ENCODE measurements at regions not wholly inside any gene's neighbourhood (a gene's known extent, or its start where the extent isn't known, plus 50 kb on each side); places are given as distances from the start of the nearest gene placed in this dataset.

DNA sequence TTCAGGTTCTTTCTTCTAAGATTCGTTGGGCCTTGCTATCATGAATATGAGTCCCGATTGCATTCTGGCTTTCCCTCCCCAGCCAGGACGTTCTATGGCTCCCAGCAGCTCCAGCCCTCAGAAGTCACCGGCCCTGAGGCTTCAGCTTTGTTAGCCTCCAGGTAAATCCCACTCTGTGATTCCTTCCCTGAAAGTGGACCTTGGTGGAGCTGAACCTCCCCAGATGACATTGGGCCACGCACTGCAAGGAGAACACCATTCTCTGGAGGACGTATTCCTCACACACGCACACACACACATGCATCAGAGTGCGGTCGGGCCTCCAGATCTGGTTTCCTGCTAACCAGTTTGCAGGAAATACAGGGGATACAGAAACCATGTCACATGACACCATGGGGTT lies 487.3 kb upstream of the CDH4 start:
- no peaks in the 10 kb centered on the region for H3K9me3 ChIP-seq
- TF ChIP-seq, protein P1, sequence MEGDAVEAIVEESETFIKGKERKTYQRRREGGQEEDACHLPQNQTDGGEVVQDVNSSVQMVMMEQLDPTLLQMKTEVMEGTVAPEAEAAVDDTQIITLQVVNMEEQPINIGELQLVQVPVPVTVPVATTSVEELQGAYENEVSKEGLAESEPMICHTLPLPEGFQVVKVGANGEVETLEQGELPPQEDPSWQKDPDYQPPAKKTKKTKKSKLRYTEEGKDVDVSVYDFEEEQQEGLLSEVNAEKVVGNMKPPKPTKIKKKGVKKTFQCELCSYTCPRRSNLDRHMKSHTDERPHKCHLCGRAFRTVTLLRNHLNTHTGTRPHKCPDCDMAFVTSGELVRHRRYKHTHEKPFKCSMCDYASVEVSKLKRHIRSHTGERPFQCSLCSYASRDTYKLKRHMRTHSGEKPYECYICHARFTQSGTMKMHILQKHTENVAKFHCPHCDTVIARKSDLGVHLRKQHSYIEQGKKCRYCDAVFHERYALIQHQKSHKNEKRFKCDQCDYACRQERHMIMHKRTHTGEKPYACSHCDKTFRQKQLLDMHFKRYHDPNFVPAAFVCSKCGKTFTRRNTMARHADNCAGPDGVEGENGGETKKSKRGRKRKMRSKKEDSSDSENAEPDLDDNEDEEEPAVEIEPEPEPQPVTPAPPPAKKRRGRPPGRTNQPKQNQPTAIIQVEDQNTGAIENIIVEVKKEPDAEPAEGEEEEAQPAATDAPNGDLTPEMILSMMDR (IDR thresholded peaks at IDR 0.05; ENCODE audit: low read depth, low read length): no peak
- no peaks in the 10 kb centered on the region for H3K36me3 ChIP-seq
- DNase-seq: no peak
- H3K4me3 ChIP-seq (ENCODE audit: low read depth, low read length): no peak overlapping the region
- no peaks in the 10 kb centered on the region for H3K27me3 ChIP-seq
- H3K4me1 ChIP-seq: no peaks in the 10 kb centered on the region

DNA sequence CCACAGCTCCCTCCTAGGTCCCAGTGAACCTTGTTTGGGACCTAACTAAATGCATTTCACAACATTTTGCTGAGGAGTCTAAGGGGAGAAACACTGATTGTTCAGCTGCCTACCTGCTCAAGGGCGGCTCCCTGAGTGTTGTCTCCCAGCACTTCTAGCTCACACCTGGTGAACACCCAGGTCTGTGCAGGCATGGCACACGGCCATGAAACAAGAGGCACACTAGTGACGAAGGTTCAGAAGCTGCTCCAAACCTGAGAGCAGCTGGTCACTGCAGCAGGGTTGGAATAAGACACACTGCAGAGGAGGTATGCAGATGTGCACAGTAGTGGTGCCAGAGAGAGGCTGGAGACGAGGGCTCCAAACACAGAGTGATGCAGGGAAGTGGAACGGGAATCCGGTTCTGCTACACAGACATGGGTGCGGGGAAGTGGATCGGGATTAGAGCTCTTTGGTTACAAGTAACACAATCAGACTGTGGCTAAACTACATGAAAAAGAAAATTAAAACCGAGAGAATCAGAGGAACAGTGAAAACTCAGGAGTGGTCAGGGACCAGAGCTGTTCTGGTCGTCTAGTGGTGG lies 486.1 kb upstream of the CDH4 start:
- Histone ChIP-seq H3K9me3 (no peaks in the 10 kb centered on the region; the same call in 1 of the 2 replicates), H3K4me1 (no peaks in the 10 kb centered on the region), H3K36me3 (no peaks in the 10 kb centered on the region), H3K27me3 (no peaks in the 10 kb centered on the region), H3K4me3 (ENCODE audit: low read depth, low read length) (no peak overlapping the region)
- DNase-seq: no peak
- TF ChIP-seq, protein P1 (IDR thresholded peaks at IDR 0.05; ENCODE audit: low read depth, low read length): no peak

DNA sequence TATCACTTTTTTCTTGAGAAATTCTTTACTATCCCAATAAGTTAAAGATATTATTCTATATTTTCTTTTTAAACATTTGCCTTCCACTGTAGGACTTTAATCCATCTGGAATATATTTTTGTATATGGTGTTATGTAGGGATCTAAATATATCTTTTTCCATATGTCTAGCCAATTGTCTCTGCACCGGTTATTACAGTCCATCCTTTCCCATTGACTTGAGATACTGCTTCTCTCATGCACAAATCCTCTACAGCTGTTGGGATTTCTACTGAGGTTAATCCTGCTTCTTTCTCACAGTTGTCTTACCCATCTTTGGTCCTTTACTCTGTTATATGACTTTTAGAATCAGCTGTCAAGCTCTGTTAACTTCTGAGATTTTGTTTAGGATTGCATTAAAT lies 483.8 kb upstream of the CDH4 start:
- DNase-seq: no peak
- H3K4me1 ChIP-seq: no peaks in the 10 kb centered on the region
- H3K4me3 ChIP-seq (ENCODE audit: low read depth, low read length): no peak overlapping the region
- H3K9me3 ChIP-seq: no peaks in the 10 kb centered on the region; the same call in 1 of the 2 replicates
- H3K27me3 ChIP-seq: no peaks in the 10 kb centered on the region
- no peaks in the 10 kb centered on the region for H3K36me3 ChIP-seq
- TF ChIP-seq, protein P1 (IDR thresholded peaks at IDR 0.05; ENCODE audit: low read depth, low read length): no peak

DNA sequence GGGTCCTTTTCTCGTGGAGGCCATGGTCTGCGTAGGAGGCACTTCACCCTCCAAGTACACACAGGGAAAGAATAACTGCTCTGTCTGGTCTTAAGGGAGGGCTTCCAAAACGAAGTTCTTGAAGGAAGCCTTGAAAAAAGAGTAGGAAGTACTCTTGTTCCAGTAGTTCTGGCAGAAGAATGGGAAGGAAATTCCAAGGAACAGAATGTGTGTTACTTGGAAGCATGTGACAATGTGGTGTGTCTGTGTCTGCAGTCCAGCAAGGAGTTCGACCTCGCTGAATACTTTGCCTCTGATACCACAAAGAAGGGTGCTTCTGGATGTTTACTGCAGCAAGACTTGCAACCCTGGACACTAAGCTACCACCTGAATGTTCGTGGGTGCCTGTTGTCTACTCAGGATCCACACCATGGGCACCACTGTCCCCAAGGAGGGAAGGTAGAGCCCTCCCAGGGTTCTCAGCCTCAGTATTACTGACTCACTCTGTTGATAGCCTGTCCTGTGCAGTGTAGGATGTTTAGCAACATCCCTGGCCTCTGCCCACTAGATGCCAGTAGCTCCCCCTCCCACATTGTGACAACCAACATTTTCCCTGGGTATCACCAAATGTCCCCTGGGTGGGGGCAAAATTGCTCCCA lies 471.6 kb upstream of the CDH4 start:
- TF ChIP-seq, protein P1 (IDR thresholded peaks at IDR 0.05; ENCODE audit: low read depth, low read length): no peak
- Histone ChIP-seq H3K36me3 (no peaks in the 10 kb centered on the region), H3K4me1 (no peaks in the 10 kb centered on the region), H3K27me3 (no peaks in the 10 kb centered on the region), H3K9me3 (peaks cover 4% of the 10 kb centered on the region; the same call in 1 of the 2 replicates), H3K4me3 (ENCODE audit: low read depth, low read length) (no peak overlapping the region)
- DNase-seq: no peak

DNA sequence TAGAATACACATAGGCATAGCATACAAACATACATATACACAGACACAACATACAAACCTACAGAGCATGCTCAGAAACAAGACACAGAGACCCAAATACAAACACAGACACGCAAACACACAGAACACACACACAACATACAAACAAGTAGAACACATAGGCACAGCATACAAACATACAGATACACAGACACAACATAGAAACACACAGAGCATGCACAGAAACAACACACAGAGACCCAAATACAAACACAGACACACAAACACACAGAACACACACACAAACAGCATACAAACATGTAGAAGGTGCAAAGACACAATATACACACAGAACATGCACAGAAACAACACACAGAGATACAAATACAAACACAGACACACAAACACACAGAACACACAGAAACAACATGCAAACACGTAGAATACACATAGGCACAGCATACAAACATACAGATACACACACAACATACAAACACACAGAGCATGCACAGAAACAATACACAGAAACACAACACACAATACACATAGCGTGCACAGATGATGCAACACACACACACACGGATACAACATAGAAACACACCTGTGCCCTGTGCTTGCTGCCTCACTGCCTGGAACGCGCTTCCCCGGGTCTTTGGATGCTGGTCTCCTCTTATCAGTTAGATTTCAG lies 469.0 kb upstream of the CDH4 start:
- no peaks in the 10 kb centered on the region for H3K4me1 ChIP-seq
- TF ChIP-seq, protein P1 (IDR thresholded peaks at IDR 0.05; ENCODE audit: low read depth, low read length): no peak
- H3K27me3 ChIP-seq: no peaks in the 10 kb centered on the region
- H3K4me3 ChIP-seq (ENCODE audit: low read depth, low read length): no peak overlapping the region
- no peak for DNase-seq
- H3K36me3 ChIP-seq: no peaks in the 10 kb centered on the region
- H3K9me3 ChIP-seq: peaks cover 4% of the 10 kb centered on the region; the same call in 1 of the 2 replicates

DNA sequence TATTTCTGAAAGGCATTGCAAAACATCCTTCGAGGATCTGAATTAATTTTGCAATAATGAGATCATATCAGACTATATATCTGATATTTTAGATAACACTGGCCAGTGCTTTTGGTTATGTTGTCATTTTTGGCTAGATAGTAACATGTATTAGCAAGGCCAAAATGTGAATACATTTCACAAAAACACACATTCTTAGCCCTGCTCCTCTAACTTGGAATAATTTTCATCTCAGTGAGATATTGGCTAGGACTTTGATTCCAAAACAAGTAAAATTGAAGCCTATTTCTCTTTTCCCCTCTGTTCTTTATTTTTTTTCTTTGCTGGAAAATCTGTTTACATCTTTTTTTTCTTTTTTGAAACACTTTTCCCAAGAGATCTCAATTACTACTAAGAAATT lies 466.8 kb upstream of the CDH4 start:
- Histone ChIP-seq H3K4me3 (ENCODE audit: low read depth, low read length) (no peak overlapping the region), H3K9me3 (peaks cover 1% of the 10 kb centered on the region; the same call in 1 of the 2 replicates), H3K36me3 (no peaks in the 10 kb centered on the region), H3K4me1 (no peaks in the 10 kb centered on the region), H3K27me3 (no peaks in the 10 kb centered on the region)
- DNase-seq: no peak
- TF ChIP-seq, protein P1 (IDR thresholded peaks at IDR 0.05; ENCODE audit: low read depth, low read length): no peak
